Islet of Langerhans (tissue), 1 donor: ENCODE measurements at regions not wholly inside any gene's neighbourhood (a gene's known extent, or its start where the extent isn't known, plus 50 kb on each side); places are given as distances from the start of the nearest gene placed in this dataset.
"Not testable (repeated sequence)": the region's sequence is repeated elsewhere in the genome, so short reads cannot be mapped to it uniquely, and the experiment has no call there.

Experiments
- FAIRE-seq: peaks from one replicate; lab custom pipeline; 2011; peaks lifted over from hg19 to GRCh38; lab: Jason Lieb, UNC

DNA sequence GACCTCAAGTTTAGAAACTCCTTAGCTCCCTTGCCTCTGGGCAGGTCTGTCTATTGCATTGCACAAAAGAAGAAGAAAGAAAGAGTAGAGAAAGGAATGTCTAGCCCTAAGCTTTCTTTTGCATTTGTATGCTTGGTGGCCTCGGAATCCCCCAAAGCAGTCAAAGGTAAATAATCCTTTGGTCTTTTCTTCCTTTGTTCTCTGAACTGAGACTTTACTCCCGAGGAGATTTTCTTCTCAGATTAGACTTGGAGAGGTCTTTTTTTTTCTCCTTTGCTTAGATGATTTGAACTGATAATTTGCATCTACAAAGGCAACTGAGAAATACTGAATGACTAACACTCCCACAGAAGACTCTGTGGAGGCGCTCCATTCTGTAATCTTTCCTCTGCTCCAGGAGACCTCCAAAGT, 93.2 kb downstream of the AKR1D1 start:
- no peak for FAIRE-seq

DNA sequence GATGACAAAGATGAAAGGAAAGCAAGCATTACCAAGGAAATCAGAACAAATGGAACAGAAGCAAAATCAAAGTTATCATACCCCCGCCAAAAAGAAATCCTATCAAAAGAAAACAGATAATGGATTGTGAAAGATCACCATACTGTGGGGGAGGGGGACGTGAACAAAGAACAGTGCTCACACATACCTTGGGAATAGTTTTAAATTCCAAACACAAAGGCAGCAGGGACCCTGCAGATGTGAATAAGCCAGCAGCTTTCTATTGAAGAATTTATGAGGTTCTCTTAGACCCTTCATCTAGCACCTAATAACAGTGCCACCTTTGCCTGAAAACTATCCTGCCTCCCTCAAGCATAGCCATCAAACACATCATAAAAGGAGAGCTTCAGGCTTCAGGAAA, 94.0 kb downstream of the AKR1D1 start:
- FAIRE-seq = no peak

DNA sequence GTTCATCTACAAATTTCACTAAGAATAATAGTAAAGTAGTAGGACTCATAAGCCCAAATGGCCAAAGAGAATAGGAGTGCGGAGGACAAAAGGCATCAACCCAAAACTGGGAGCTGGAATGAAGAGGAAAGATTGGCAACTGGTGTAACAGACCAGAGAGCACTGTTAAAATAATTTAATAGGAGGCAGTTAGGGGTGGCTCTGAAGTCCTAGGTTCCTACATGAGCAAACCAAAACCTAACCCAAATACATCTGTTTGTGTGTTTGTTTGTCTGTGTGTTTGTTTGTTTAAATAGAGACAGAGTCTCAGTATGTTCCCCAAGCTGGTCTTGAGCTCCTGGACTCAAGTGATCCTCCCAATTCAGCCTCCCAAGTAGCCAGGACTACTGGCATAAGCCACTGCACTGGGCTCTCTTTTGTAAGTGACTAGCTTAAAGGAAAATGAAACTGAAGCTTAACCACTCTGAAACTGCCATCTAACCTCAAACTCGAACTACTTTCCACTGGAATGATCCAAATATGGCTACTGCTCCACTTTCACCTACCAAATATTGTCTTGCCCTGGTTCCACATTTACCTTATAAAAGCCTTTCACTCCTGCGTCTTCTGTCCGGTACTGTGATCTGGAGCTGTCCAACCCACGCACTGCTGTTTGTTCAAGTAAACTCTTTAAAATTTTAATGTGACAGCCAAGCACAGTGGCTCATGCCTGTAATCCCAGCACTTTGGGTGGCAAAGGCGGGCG, 94.9 kb downstream of the AKR1D1 start:
- FAIRE-seq = no peak

DNA sequence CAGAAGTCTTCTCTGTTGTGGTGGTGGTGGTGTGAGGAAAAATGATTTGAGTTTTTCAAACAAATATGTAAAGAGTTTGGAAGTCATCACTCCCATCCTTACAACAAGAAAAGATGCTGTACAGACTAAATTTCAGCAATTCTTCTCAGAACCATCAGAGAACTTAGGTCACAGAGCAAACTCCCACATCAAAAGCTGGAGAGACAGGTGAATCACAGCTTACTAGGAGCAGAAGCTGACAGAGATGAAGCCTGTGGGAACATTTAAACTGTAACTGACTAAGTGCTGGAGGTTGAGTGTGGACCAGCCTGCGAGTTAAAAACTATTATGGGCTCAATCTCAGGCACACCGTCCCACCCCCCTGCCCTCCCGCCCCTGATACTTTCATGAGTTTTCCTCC, 97.3 kb downstream of the AKR1D1 start:
- FAIRE-seq = no peak

DNA sequence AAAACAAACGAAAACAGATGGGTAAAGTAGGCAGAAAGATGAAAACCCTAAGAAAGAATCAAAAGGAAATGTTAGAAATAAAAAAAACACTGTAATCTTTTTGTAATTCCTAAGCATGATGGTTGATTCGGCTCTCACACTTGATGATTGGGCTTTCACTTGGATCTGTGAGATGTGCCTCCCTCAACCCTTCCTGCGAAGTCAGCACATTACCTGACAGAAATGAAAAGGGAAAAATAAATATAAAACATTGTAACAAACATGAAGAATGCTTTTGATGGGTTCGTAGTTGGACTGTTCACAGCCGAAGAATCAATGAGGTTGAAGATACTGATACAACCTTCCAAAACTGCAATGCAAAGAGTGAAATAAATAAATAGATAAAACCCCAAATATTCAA, 99.8 kb downstream of the AKR1D1 start:
- no peak for FAIRE-seq

DNA sequence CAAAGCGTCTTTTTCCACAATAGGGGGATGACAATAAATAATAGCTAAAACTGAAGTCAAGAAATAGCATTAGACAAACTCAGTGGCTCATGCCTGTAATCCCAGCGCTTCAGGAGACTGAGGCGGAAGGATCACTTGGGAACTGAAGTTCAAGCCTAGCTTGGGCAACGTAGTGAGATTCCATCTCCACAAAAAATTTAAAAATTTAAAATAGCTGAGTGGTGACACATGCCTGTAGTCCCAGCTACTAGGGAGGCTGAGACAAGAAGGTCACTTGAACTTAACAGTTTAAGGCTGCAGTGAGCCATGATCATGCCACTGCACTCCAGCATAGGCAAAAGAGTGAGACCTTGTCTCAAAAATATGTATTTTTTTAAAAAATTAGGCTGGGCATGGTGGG, 107.9 kb downstream of the AKR1D1 start:
- FAIRE-seq = no peak

DNA sequence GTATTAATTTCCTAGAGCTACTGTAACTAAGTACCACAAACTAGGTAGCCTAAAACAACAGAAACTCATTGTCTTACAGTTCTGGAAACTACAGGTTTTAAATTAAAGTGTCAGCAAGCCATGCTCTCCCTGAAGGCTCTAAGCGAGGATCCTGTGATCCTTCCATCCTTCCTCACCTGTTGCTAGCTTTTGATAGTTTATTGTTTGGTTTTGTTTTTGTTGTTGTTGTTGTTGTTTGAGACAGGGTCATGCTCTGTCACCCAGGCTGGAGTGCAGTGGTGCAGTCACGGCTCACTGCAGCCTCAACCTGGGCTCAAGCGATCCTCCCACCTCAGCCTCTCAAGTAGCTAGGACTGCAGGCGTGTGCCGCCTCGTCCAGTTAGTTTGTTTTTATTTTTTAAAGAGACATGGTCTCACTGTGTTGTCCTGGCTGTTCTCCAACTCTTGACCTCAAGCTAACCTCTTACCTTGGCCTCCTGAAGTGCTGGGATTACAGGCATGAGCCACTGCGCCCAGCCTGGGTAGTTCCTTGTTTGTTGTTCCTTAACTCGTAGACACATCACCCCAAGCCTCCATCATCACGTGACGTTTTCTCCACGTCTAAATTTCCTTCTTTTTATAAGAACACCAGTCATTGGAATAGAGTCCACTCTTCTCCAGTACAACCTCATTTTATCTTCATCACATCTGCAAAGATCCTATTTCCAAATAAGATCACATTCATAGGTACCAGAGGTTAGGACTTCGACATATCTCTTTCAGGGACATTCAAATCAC, 109.1 kb downstream of the AKR1D1 start:
- FAIRE-seq = no peak

DNA sequence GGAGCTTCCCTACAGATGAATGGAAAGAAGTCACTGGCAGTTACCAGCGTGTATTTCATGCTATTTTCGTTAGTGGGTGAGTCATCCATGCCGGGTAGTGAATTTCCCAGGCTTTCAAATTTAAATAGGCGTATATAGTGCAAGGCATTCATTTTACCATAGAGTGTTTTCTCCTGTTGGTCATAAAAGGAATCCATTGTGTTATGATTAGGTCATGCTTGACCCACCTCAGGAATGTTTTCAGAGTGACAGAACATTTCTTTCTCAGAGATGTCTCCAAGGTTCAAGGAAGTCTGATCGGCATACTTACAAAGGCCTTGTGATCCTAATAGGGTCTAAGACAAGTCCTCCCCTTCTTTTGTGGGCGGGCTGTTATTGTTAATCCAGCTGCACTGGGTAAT, 110.7 kb downstream of the AKR1D1 start:
- FAIRE-seq = no peak

DNA sequence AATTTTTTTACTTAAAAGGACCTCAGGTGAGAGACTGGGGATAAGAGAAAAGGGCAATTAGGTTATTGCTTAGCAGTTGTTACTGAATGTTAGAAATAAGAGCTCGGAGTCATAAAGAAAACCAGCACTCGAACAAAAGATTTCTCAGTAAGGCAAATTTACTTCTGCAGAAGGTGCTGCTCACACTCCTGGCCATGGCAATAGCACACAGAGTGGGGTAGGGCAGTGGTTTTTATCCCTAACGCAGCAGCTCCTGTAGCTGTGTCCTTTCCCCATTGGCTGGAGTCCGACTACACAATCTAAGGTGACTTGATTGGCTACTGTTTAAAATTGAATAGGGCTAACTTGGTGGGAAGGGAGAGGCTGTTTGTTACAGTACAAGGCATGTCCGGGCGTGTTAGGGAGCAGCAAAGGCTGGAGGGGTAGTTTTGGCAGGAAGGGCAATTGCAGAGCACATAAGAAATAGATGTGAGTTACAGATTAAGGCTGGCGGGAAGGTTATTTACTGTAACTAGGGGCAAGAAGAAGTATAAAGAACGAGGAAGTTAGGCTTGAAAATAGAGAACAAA, 112.1 kb downstream of the AKR1D1 start:
- FAIRE-seq = no peak

DNA sequence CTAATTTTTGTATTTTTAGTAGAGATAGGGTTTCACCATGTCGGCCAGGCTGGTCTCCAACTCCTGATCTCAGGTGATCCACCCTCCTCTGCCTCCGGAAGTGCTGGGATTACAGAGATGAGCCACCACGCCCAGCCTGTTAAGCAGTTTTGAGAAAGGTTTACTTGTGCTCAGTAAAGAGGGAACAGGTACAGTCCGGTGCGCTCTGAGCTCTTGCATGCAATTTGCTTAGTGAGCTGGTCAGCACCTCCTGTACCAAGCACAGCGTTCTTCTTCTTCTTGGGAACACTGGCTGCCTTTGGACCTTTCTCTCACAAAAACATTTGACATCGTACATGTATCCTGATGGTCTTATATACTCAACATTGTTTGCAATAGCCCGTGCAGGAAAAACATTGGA, 118.3 kb downstream of the AKR1D1 start:
- no peak for FAIRE-seq

DNA sequence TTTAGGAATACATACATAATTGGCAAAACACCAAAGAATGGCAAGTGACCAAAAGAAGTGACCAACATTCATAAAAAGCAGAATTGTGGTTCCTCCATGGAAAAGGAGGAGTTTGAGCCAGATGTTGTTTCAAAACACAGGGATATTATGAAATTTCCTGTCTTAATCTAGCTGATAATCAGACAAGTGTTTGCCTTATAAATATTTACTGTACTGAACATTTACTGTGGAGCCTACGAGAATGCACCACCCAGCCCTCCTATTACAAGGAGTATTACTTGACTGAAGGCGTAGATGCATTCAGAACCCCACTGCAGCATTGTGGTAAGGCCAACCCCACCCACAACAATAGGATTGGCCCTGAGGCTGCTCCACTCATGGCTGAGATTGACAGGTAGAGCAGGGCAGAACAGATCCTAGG, 118.9 kb downstream of the AKR1D1 start:
- no peak for FAIRE-seq

DNA sequence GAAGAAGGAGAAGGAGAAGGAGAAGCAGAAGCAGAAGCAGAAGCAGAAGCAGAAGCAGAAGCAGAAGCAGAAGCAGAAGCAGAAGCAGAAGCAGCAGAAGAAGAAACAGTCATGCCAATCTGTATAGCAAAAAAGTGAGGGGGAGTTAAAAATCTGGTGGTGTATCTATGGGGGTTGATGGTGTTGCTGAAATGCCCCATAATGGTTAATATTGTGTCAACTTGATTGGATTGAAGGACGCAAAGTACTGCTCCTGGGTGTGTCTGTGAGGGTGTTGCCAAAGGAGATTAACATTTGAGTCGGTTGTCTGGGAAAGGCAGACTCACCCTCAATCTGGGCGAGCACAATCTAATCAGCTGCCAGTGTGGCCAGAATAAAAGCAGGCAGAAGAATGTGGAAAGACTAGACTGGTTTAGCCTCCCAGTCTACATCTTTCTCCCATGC, 120.3 kb downstream of the AKR1D1 start:
- FAIRE-seq = not testable (repeated sequence)

DNA sequence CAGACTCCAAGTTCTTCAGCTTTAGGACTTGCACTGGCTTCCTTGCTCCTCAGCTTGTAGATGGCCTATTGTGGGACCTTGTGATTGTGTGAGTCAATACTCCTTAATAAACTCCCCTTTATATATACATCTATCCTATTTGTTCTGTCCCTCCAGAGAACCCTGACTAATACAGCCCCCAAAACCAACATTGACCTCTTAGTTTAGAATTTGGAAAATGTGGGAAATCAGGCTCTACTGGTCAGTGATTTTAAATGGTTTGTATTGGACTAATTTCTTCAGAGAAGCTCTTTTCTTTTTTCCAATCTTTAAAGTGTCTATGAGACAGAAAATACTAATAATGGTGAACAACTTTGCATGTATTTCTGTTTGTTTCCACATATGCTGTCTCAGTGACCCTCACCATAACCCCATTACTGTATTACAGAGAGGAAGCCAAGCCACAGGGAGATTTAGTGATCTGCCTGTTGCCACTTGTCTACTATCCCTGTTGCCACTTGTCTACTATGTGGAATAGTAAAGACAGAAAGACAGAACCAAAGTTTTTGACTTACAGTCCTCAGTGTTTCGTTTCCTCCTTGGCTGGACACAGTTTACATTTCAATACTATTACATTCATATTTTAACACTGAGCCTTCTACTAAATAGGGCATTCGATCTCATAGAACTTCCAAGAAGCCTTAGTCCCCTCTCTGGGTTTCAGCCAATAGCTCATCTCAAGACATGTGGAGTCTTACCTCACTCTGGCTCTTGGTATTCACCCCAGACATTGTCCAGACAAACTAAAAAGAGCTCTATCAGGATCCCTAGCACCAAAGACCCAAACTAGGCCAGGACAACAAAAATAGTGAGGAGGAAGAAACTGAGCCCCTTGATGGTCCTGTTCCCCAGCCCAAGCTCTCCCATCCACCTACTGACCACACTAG, 121.0 kb downstream of the AKR1D1 start:
- FAIRE-seq = no peak

DNA sequence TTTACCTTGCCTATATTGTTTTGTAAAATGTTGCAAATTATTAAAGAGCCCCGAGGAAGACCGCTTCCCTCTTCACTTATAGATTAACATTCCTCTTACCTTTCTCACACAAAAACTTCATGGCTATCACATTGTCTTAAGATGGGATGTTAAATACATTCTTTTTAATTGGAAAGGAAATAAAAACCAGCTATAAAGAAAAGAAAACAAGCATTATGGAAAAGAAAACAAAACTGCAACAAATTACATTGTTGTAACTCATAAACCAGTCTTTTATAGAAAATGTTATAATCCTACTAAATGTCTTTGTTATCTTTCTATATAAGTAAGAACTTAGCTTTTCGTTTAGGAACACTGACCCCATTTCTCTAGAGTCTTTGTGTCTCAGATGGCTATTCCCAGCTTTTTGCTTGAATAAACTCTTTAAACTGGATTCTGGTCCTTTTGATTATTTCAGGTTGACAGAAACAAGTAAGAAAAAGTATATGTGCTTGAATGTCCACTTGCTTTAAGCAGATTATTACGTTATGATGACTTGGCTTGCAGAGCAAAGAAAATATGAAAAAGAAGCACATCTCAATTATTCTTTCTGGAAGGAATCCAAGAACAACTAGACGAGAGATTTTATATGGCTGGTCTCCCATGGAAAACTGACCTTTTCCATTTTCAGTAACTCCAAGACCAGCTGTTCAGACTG, 128.2 kb downstream of the AKR1D1 start:
- no peak for FAIRE-seq

DNA sequence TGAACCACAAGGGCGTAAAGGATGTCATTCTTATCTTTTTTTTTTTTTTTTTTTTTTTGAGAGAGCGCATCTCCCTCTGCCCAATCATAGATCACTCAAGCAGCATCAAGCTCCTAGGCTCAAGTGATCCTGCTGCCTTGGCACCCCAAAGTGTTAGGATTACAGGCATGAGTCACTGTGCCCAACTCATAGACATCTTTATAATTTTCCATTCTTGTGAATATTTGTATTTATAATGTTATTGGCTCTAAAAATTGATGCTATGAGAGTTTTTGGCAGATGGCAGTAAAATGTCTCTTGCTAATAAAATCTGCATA, 128.7 kb downstream of the AKR1D1 start:
- FAIRE-seq = no peak

DNA sequence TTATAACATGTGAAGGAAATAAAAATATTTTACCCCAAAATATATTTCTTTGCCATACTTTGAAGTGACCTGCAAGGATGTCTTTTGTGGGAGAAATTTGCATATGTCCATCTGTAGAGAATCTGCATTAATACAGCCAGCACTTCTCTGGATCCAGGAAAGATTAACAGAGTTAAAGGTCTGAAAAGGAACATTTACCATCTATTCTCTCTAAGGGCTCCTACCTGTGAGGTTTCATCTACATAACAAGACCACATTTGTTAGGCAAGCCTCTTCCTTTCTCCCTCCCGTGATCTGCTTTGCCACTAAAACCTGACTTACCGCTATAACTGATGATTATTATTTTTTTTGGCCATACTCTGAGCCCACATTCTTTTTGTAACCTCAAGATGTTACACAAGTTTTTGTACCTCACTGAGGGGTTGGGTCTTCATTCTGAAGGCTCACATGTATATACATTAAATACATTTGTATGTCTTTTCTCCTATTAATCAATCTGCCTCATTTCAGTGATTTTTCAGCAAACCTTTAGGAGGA, 129.4 kb downstream of the AKR1D1 start:
- FAIRE-seq = no peak

DNA sequence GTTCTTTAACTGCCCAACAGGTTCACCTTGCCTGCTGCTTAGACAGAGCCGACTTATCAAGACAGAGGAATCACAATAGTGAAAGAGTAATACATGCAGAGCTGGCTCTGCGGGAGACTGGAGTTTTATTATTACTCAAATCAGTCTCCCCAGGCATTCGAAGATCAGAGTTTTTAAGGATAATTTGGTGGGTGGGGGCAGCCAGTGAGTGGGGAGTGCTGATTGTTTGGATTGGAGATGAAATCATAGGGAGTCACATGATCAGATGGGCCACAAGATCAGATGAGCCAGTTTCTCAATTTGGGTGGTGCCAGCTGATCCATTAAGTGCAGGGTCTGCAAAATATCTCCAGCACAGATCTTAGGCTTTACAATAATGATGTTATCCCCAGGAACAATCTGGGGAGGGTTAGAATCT, 131.3 kb downstream of the AKR1D1 start:
- no peak for FAIRE-seq

DNA sequence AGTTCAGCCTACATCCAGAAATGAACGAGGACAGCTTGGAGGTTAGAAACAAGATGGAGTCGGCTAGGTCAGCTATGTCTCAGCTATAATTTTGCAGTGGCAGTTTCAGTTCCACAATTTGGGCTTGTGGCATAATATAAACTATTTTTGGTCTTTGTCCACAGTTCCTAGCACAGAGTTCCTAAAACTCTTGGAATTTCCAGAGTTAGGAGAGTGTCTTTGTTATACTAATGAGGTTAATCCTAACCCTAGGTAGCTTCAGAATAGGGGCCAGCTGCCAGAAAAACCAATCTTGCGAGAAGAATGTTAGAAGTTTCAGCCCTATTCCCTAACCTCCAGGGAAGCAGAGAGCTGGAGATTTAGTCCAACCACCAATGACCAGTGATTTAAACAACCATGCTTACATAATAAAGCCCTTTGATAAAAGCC, 131.9 kb downstream of the AKR1D1 start:
- FAIRE-seq = no peak

DNA sequence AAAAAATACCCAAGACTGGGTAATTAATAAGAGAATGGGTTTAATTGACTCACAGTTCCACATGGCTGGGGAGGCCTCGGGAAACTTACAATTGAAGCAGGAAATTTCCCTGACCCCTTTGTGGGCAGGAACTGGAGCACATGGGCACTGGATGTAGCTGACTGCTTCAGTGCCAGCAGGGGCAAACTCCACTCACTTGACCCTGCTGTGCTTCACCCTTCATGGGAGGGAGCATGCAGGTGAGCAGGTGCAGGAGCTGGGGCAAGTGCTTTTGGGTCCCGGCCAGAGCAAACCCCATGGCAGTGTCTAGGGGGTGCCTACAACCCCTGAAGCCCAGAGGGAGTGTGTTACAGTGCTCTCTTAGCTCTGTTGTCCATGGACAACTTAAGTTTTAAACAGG, 132.6 kb downstream of the AKR1D1 start:
- no peak for FAIRE-seq

DNA sequence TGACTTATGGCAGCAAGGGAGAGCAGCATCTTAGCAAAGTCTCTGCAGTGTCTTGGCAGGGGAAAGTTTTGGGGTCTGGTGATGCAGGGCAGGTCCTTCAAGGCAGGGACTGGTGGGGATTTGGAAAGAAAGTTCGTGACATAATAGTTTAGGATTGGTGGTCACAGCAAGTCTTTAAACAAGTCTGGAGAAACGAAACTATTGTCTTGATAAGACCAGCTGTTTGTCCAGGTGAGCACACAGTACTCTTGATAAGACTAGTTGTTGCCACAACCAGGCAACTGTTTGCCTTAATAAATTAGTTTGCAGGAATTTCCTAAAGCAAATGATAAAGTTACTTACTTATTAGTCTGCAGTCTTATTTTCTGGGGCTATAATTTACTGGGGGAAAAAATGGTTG, 136.1 kb downstream of the AKR1D1 start:
- FAIRE-seq = no peak

DNA sequence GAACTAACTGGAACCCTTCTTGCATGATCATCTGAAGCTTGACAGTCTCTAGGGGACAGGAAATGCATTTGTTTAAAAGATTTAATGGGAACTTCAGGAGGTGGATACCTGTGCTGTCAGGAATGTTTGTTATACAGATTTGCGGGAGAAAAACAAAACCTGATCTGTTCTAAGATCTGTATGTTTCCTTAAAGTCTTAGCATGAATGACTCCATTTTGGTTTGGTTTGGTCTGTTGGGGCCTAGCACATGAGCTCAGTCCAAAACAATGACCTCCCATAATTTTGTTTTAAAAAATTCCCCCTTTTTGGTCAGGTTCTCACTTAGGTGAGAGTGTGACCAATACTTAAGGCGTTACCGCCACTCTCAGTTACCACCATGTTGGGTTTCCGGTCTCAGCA, 138.7 kb downstream of the AKR1D1 start:
- FAIRE-seq = no peak

DNA sequence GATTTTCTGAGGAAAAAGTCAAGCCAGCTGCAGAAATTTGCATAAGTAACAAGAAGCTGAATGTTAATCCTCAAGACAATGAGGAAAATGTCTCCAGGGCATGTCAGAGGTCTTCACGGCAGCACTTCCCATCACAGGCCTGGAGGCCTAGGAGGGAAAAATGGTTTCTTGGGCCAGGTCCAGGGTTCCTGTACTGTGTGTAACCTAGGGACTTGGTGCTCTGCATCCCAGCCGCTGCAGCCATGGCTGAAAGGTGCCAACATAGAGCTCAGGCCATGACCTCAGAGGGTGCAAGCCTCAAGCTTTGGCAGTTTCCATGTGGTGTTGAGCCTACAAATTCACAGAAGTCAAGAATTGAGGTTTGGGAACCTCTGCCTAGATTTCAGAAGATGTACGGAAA, 144.1 kb downstream of the AKR1D1 start:
- FAIRE-seq = not testable (repeated sequence)
